NB4 (cell line): ENCODE measurements at regions not wholly inside any gene's neighbourhood (a gene's known extent, or its start where the extent isn't known, plus 50 kb on each side); places are given as distances from the start of the nearest gene placed in this dataset.

Experiments
- CTCF ChIP-seq: IDR thresholded peaks from one replicate; pipeline ENCODE4 v1.5.1; 2012; ENCODE audit warnings: low read depth, low read length
- MYC ChIP-seq: IDR thresholded peaks from 2 replicates; pipeline ENCODE4 v1.6.1; 2011; ENCODE audit warnings: low read depth, low read length

GRCh38 chrX:18017411-18017810 is 156.3 kb upstream of the RAI2 start:
- TF ChIP-seq MYC (no peak), CTCF (no peak)
